MM.1S (cell line): ENCODE measurements at regions not wholly inside any gene's neighbourhood (a gene's known extent, or its start where the extent isn't known, plus 50 kb on each side); places are given as distances from the start of the nearest gene placed in this dataset.

Experiments
- DNase-seq: peaks from one replicate; pipeline ENCODE4 v3.0.0-alpha.2; 2015
- H2AFZ ChIP-seq: fragments of 300-600 bp; sonication (generic); 2 replicates; pipeline ENCODE4 v1.6.0; 2016; ENCODE audit warnings: antibody characterized with exemption, low read length
- H3F3A ChIP-seq: fragments of 300-600 bp; sonication (generic); 2 replicates; pipeline ENCODE4 v1.6.1; 2016; ENCODE audit warnings: mild to moderate bottlenecking, antibody characterized with exemption, low read length, moderate library complexity, mixed read lengths; ENCODE audit not compliant: insufficient read depth
- H3K27ac ChIP-seq: fragments of 300-600 bp; sonication (generic); 2 replicates; pipeline ENCODE4 v1.5.1; 2016; ENCODE audit warnings: mild to moderate bottlenecking, low read length
- H3K27me3 ChIP-seq: fragments of 300-600 bp; sonication (generic); replicated peaks from 2 replicates; pipeline ENCODE4 v1.6.0; 2016; ENCODE audit warnings: low read length; ENCODE audit not compliant: insufficient read depth
- H3K36me3 ChIP-seq: fragments of 300-600 bp; sonication (generic); replicated peaks from 2 replicates; pipeline ENCODE4 v1.6.1; 2016; ENCODE audit warnings: mild to moderate bottlenecking, low read length, mixed read lengths; ENCODE audit not compliant: insufficient read depth
- H3K4me1 ChIP-seq: fragments of 300-600 bp; sonication (generic); 2 replicates; pipeline ENCODE4 v1.6.1; 2016; ENCODE audit warnings: low read length, mixed read lengths
- H3K4me2 ChIP-seq: fragments of 300-600 bp; sonication (generic); 2 replicates; pipeline ENCODE4 v1.6.0; 2016; ENCODE audit warnings: low read depth, low read length
- H3K4me3 ChIP-seq: fragments of 300-600 bp; sonication (generic); 2 replicates; pipeline ENCODE4 v1.5.1; 2016; ENCODE audit warnings: low read length, mixed read lengths
- H3K79me2 ChIP-seq: fragments of 300-600 bp; sonication (generic); 2 replicates; pipeline ENCODE4 v1.6.1; 2016; ENCODE audit warnings: mixed run types, low read length, mixed read lengths
- H3K9ac ChIP-seq: fragments of 300-600 bp; sonication (generic); 2 replicates; pipeline ENCODE4 v1.6.1; 2016; ENCODE audit warnings: low read length, mixed read lengths
- H3K9me2 ChIP-seq: fragments of 300-600 bp; sonication (generic); replicated peaks from 2 replicates; pipeline ENCODE4 v1.6.1; 2016; ENCODE audit warnings: mild to moderate bottlenecking, low read length, mixed read lengths; ENCODE audit not compliant: insufficient read depth
- H3K9me3 ChIP-seq: fragments of 300-600 bp; sonication (generic); replicated peaks from 2 replicates; pipeline ENCODE4 v1.6.1; 2016; ENCODE audit warnings: mild to moderate bottlenecking, low read length, mixed read lengths; ENCODE audit not compliant: insufficient read depth
- H4K20me1 ChIP-seq: fragments of 300-600 bp; sonication (generic); 2 replicates; pipeline ENCODE4 v1.6.1; 2016; ENCODE audit warnings: mild to moderate bottlenecking, low read length, moderate library complexity, mixed read lengths; ENCODE audit not compliant: insufficient read depth
- EZH2 ChIP-seq: fragments of 300-600 bp; sonication (generic); optimal IDR thresholded peaks from 2 replicates; pipeline ENCODE3; 2017; ENCODE audit warnings: low read depth, mild to moderate bottlenecking, antibody characterized with exemption, low read length, mixed read lengths
- EZH2phosphoT487 ChIP-seq: fragments of 300-600 bp; sonication (generic); IDR thresholded peaks from 2 replicates; pipeline ENCODE4 v1.6.1; 2018; ENCODE audit warnings: antibody characterized with exemption, low read length
- TF ChIP-seq, protein P1 (sequence below): fragments of 300-600 bp; sonication (generic); IDR thresholded peaks from 2 replicates; pipeline ENCODE4 v1.5.1; 2016; ENCODE audit warnings: antibody characterized with exemption, low read length, mixed read lengths

DNA sequence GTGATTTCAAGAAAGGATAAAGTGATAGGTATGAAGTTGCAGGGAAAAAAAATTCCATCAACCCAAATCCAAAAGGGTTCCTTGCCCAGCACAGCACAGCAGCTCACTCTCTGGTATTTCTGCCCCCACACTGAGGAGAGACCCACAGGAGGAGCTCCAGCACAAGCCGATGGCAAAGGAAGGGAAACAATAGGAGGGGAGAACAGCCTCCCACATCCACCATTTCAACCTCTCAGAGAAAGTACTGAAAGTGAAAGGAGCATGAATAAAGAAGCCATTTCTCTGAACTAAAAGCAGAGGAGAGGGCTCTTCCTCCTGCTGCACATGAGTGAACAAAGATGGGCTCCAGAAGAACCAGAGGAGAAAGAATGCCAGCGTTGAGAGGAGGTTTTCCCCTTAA lies 54.9 kb upstream of the ZSWIM6 start:
- no peaks in the 10 kb centered on the region for H3K27me3 ChIP-seq
- H4K20me1 ChIP-seq: no peaks in the 10 kb centered on the region
- DNase-seq: peak; percentile 7

DNA sequence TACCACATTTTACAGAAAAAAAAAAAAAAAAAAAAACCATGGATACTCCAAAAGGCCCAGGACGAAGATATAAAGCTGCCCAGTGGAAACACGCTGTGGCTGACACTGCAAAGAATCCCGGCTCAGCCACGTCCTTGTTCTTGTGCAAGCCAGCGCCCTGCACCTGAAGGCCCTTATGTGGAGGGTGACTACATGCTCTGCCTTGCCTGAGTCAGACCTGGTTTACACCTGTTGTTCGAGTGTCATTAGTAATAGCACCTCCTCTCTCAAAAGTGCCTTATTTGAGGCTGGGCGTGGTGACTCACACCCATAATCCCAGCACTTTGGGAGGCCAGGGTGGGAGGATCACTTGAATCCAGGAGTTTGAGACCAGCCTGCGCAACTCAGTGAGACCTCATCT lies 54.3 kb upstream of the ZSWIM6 start:
- H3F3A ChIP-seq: no peaks in the 10 kb centered on the region
- H3K9ac ChIP-seq: no peak overlapping the region
- H3K27me3 ChIP-seq: no peaks in the 10 kb centered on the region
- H3K4me1 ChIP-seq: peaks cover 6% of the 10 kb centered on the region; the same call in 1 of the 2 replicates
- H3K4me2 ChIP-seq: no peak overlapping the region
- no peak overlapping the region for H2AFZ ChIP-seq
- H3K9me3 ChIP-seq: no peaks in the 10 kb centered on the region
- H3K9me2 ChIP-seq: no peaks in the 10 kb centered on the region
- H3K79me2 ChIP-seq: no peaks in the 10 kb centered on the region
- H3K36me3 ChIP-seq: no peaks in the 10 kb centered on the region
- DNase-seq: no peak
- H3K27ac ChIP-seq: no peak overlapping the region
- TF ChIP-seq EZH2phosphoT487 (no peak), EZH2 (no peak)
- TF ChIP-seq, protein P1, sequence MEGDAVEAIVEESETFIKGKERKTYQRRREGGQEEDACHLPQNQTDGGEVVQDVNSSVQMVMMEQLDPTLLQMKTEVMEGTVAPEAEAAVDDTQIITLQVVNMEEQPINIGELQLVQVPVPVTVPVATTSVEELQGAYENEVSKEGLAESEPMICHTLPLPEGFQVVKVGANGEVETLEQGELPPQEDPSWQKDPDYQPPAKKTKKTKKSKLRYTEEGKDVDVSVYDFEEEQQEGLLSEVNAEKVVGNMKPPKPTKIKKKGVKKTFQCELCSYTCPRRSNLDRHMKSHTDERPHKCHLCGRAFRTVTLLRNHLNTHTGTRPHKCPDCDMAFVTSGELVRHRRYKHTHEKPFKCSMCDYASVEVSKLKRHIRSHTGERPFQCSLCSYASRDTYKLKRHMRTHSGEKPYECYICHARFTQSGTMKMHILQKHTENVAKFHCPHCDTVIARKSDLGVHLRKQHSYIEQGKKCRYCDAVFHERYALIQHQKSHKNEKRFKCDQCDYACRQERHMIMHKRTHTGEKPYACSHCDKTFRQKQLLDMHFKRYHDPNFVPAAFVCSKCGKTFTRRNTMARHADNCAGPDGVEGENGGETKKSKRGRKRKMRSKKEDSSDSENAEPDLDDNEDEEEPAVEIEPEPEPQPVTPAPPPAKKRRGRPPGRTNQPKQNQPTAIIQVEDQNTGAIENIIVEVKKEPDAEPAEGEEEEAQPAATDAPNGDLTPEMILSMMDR: no peak
- no peaks in the 10 kb centered on the region for H4K20me1 ChIP-seq
- H3K4me3 ChIP-seq: no peak overlapping the region

More for the DNA sequence above, 54.9 kb upstream of the ZSWIM6 start:
- Histone ChIP-seq H3K27ac (no peak overlapping the region), H2AFZ (no peak overlapping the region), H3K4me3 (no peak overlapping the region), H3K36me3 (no peaks in the 10 kb centered on the region), H3K79me2 (no peaks in the 10 kb centered on the region), H3K9ac (no peak overlapping the region), H3K9me3 (no peaks in the 10 kb centered on the region), H3K4me2 (no peak overlapping the region), H3K4me1 (peaks cover 6% of the 10 kb centered on the region; the same call in 1 of the 2 replicates), H3K9me2 (no peaks in the 10 kb centered on the region), H3F3A (no peaks in the 10 kb centered on the region)
- TF ChIP-seq EZH2: no peak
- TF ChIP-seq, protein P1: no peak; the same call in 1 of the 2 replicates
- no peak for TF ChIP-seq EZH2phosphoT487

DNA sequence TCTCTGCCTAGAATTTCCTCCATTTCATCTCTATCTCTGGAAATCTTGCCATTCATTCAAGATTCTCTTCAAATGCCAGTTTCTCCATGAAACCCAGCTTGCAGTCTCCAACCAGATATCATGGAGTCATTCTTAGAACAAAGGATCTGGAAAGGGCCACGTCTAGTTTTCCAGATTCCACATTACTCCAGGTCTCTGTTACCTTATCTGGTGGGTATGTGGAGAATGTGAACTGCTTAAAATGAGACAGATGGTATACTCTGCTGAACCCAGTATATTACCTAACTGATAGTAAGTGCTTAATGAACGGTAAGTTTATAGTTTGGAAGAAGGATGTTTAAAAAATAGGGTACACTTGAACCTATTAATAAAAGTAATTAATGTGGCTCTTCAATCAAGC lies 52.3 kb upstream of the ZSWIM6 start:
- no peaks in the 10 kb centered on the region for H3K27me3 ChIP-seq
- no peaks in the 10 kb centered on the region for H3K36me3 ChIP-seq
- H3K4me1 ChIP-seq: peaks cover 6% of the 10 kb centered on the region; the same call in 1 of the 2 replicates
- no peak overlapping the region for H3K9ac ChIP-seq
- no peaks in the 10 kb centered on the region for H3K9me3 ChIP-seq
- no peaks in the 10 kb centered on the region for H3K9me2 ChIP-seq
- no peak overlapping the region for H3K27ac ChIP-seq
- TF ChIP-seq EZH2phosphoT487 (no peak), EZH2 (no peak)
- TF ChIP-seq, protein P1: no peak
- no peak overlapping the region for H3K4me3 ChIP-seq
- no peaks in the 10 kb centered on the region for H3K79me2 ChIP-seq
- H3F3A ChIP-seq: no peaks in the 10 kb centered on the region
- no peaks in the 10 kb centered on the region for H4K20me1 ChIP-seq
- H2AFZ ChIP-seq: no peak overlapping the region
- DNase-seq: no peak
- no peak overlapping the region for H3K4me2 ChIP-seq
